Keratinocyte (primary cell): ENCODE measurements at regions not wholly inside any gene's neighbourhood (a gene's known extent, or its start where the extent isn't known, plus 50 kb on each side); places are given as distances from the start of the nearest gene placed in this dataset.

Experiments used
- DNase-seq: peaks from one replicate; pipeline ENCODE4 v3.0.0-alpha.2; 2011; ENCODE audit warnings: low read depth, missing footprints, low spot score
- FAIRE-seq: peaks from 2 replicates; lab custom pipeline; 2011; peaks lifted over from hg19 to GRCh38; lab: Jason Lieb, UNC
- H2AFZ ChIP-seq: 2 replicates; pipeline ENCODE4 v1.6.0; 2012; ENCODE audit warnings: low read length, control low read depth, inconsistent platforms; ENCODE audit not compliant: control insufficient read depth
- H3K27ac ChIP-seq: 2 replicates; pipeline ENCODE4 v1.5.1; 2011; ENCODE audit warnings: low read length; ENCODE audit not compliant: control insufficient read depth, insufficient read depth
- H3K27me3 ChIP-seq: 3 replicates; pipeline ENCODE4 v1.6.0; 2011; ENCODE audit warnings: low read length; ENCODE audit not compliant: control insufficient read depth, insufficient read depth; ENCODE audit errors: extremely low read depth
- H3K36me3 ChIP-seq, 2 experiments: 2 replicates in 1 of 2; 3 replicates in 1 of 2; pipeline ENCODE4 v1.5.1; 2011; ENCODE audit warnings: low read length in 2 of 2, mild to moderate bottlenecking in 1 of 2; ENCODE audit not compliant: control insufficient read depth in 2 of 2, insufficient read depth in 2 of 2; ENCODE audit errors: extremely low read depth in 1 of 2
- H3K4me1 ChIP-seq: 3 replicates; pipeline ENCODE4 v1.5.1; 2011; ENCODE audit warnings: low read length; ENCODE audit not compliant: control insufficient read depth, insufficient read depth; ENCODE audit errors: extremely low read depth
- H3K4me2 ChIP-seq: 3 replicates; pipeline ENCODE4 v1.6.0; 2011; ENCODE audit warnings: low read depth, low read length; ENCODE audit not compliant: control insufficient read depth, insufficient read depth; ENCODE audit errors: extremely low read depth
- H3K4me3 ChIP-seq, 3 experiments: fragments of 200-600 bp in 1 of 3; sonication (generic) in 1 of 3; 2 replicates in 2 of 3; 3 replicates in 1 of 3; pipeline ENCODE4 v1.5.1; 2011 to 2016; ENCODE audit warnings: low read length in 3 of 3, mild to moderate bottlenecking in 3 of 3, control low read depth in 2 of 3, inconsistent platforms in 1 of 3, low read depth in 1 of 3, mixed read lengths in 1 of 3, mixed run types in 1 of 3, moderate library complexity in 1 of 3; ENCODE audit not compliant: control insufficient read depth in 2 of 3, insufficient read depth in 2 of 3; ENCODE audit errors: extremely low read depth in 1 of 3
- H3K79me2 ChIP-seq: 2 replicates; pipeline ENCODE4 v1.6.0; 2012; ENCODE audit warnings: low read length; ENCODE audit not compliant: control insufficient read depth, insufficient read depth
- H3K9ac ChIP-seq: 3 replicates; pipeline ENCODE4 v1.6.0; 2011; ENCODE audit warnings: low read length; ENCODE audit not compliant: control insufficient read depth, insufficient read depth; ENCODE audit errors: extremely low read depth
- H3K9me1 ChIP-seq: 3 replicates; pipeline ENCODE4 v1.6.0; 2011; ENCODE audit warnings: low read length; ENCODE audit not compliant: control insufficient read depth, insufficient read depth; ENCODE audit errors: extremely low read depth
- H3K9me3 ChIP-seq: 2 replicates; pipeline ENCODE4 v1.5.1; 2012; ENCODE audit warnings: low read depth, low read length; ENCODE audit not compliant: control insufficient read depth
- H4K20me1 ChIP-seq: 3 replicates; pipeline ENCODE4 v1.6.0; 2011; ENCODE audit warnings: low read length; ENCODE audit not compliant: control insufficient read depth, insufficient read depth; ENCODE audit errors: extremely low read depth
- EZH2 ChIP-seq: IDR thresholded peaks from one replicate; pipeline ENCODE4 v1.6.1; 2012; ENCODE audit warnings: inconsistent platforms, mild to moderate bottlenecking, low read length, moderate library complexity
- dilution Hi-C: fragments of 300-500 bp; cut with MboI; formaldehyde crosslinking; loops from one replicate; pipeline ENCODE4 v1.7.0; 2020; ENCODE audit warnings: low sequenced_read_pairs; ENCODE audit not compliant: extremely low pct_ligation_motif_present
- TF ChIP-seq, protein P1 (sequence below), 3 experiments: IDR thresholded peaks in 1 of 3; conservative IDR thresholded peaks in 1 of 3; optimal IDR thresholded peaks in 1 of 3; 2 replicates in 2 of 3; 3 replicates in 1 of 3; pipeline versions ENCODE3 to v1.5.1; 2011; ENCODE audit warnings: low read length in 3 of 3, mild to moderate bottlenecking in 3 of 3, moderate library complexity in 2 of 3, control low read depth in 1 of 3, inconsistent platforms in 1 of 3; ENCODE audit not compliant: insufficient read depth in 2 of 3; ENCODE audit errors: extremely low read depth in 1 of 3

DNA sequence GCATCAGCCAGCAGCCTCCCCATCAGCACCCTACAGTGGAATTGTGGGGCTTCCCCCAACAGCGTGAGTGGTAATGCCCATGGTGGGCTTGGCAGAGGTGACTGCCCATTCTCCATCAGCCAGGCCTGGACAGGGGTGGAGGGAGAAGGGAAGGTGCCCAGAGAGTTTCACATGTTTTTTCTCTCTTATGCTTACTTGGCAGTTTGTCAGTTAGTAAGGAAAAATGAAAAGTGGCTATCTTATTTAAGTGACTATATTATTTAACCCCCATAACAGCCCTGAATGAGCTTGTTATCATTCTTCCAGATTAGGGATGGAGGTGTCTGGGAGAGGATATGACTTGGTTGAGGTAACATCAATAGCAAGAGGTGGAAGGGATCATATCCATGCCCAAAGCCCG, 921.7 kb downstream of the GRID1 start:
- no peak overlapping the region for H3K9ac ChIP-seq
- no peaks in the 10 kb centered on the region for H3K9me3 ChIP-seq
- H3K27ac ChIP-seq = no peak overlapping the region
- no peak overlapping the region for H2AFZ ChIP-seq
- H3K79me2 ChIP-seq = no peaks in the 10 kb centered on the region
- dilution Hi-C loops = no loop called here
- H3K9me1 ChIP-seq = no peaks in the 10 kb centered on the region
- FAIRE-seq = no peak
- no peaks in the 10 kb centered on the region for H3K4me1 ChIP-seq
- no peak overlapping the region for H3K4me3 ChIP-seq
- no peak for TF ChIP-seq EZH2
- no peak overlapping the region for H3K4me2 ChIP-seq
- no peaks in the 10 kb centered on the region for H3K27me3 ChIP-seq
- DNase-seq = no peak
- H4K20me1 ChIP-seq = no peaks in the 10 kb centered on the region
- H3K36me3 ChIP-seq = no peaks in the 10 kb centered on the region

DNA sequence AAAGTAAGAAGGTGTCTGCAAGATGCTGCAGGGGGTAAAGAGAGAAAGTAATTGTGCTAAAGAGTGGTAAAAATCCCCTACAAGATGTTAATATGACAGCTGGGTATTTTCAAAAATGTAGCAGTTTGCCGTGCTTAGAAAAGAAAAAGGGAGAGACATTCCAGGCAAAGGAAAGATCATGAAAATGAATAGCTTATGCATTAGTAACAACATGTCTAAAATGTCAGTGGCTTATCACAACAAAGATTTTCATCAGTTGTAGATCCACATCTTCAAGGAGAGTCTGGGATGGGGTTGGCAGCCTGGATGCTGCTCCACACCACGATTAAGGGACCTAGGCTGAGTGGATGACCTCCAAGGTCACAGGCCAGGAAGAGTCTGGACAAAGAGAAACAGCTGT, 920.9 kb downstream of the GRID1 start:
- Histone ChIP-seq H2AFZ (no peak overlapping the region), H3K27ac (no peak overlapping the region), H3K4me1 (no peaks in the 10 kb centered on the region), H3K79me2 (no peaks in the 10 kb centered on the region), H3K9me3 (no peaks in the 10 kb centered on the region), H3K9ac (no peak overlapping the region), H3K4me3 (no peak overlapping the region), H3K4me2 (no peak overlapping the region), H3K36me3 (no peaks in the 10 kb centered on the region), H3K27me3 (no peaks in the 10 kb centered on the region), H3K9me1 (no peaks in the 10 kb centered on the region), H4K20me1 (no peaks in the 10 kb centered on the region)
- DNase-seq = no peak
- TF ChIP-seq, protein P1, sequence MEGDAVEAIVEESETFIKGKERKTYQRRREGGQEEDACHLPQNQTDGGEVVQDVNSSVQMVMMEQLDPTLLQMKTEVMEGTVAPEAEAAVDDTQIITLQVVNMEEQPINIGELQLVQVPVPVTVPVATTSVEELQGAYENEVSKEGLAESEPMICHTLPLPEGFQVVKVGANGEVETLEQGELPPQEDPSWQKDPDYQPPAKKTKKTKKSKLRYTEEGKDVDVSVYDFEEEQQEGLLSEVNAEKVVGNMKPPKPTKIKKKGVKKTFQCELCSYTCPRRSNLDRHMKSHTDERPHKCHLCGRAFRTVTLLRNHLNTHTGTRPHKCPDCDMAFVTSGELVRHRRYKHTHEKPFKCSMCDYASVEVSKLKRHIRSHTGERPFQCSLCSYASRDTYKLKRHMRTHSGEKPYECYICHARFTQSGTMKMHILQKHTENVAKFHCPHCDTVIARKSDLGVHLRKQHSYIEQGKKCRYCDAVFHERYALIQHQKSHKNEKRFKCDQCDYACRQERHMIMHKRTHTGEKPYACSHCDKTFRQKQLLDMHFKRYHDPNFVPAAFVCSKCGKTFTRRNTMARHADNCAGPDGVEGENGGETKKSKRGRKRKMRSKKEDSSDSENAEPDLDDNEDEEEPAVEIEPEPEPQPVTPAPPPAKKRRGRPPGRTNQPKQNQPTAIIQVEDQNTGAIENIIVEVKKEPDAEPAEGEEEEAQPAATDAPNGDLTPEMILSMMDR (optimal IDR thresholded peaks at IDR 0.05 in 1 of 3, IDR thresholded peaks at IDR 0.05 in 1 of 3, conservative IDR thresholded peaks at IDR 0.05 in 1 of 3; ENCODE audit: extremely low read depth in 1 of 3, insufficient read depth in 2 of 3, low read length in 3 of 3) = no peak
- no peak for TF ChIP-seq EZH2
- dilution Hi-C loops = no loop called here
- no peak for FAIRE-seq

DNA sequence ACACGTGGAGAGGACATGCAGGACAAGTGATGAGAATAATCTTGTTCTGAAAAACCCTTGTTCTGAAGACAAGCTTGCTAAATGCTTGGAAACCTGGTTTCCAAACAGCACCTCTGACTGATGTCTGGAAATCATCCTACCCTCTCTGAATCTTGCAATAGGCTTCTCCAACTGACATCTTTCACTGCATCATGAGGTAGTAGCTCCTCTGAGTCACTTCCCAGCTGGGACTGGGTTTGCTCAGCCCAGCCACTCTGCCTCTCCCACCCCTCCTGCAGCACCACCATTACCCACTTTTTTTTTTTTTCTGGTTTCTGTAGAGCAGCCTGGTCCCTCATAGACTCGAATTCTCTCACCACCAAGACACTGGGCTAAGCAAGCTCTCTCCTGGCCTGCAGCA, 919.8 kb downstream of the GRID1 start:
- dilution Hi-C loops = no loop called here
- no peaks in the 10 kb centered on the region for H4K20me1 ChIP-seq
- H3K27me3 ChIP-seq = no peaks in the 10 kb centered on the region
- H3K79me2 ChIP-seq = no peaks in the 10 kb centered on the region
- H3K9me3 ChIP-seq = no peaks in the 10 kb centered on the region
- no peaks in the 10 kb centered on the region for H3K4me1 ChIP-seq
- no peaks in the 10 kb centered on the region for H3K36me3 ChIP-seq
- H3K9ac ChIP-seq = no peak overlapping the region
- DNase-seq (no peak), FAIRE-seq (no peak)
- no peak overlapping the region for H3K4me2 ChIP-seq
- H3K9me1 ChIP-seq = no peaks in the 10 kb centered on the region
- TF ChIP-seq EZH2 = no peak
- TF ChIP-seq, protein P1 (optimal IDR thresholded peaks at IDR 0.05 in 1 of 3, IDR thresholded peaks at IDR 0.05 in 1 of 3, conservative IDR thresholded peaks at IDR 0.05 in 1 of 3; ENCODE audit: extremely low read depth in 1 of 3, insufficient read depth in 2 of 3, low read length in 3 of 3) = no peak
- H3K27ac ChIP-seq = no peak overlapping the region
- no peak overlapping the region for H2AFZ ChIP-seq
- no peak overlapping the region for H3K4me3 ChIP-seq
